Ovary (tissue), 7 donors: ENCODE measurements at regions not wholly inside any gene's neighbourhood (a gene's known extent, or its start where the extent isn't known, plus 50 kb on each side); places are given as distances from the start of the nearest gene placed in this dataset.

ENCODE experiments used
- DNase-seq, 5 donors: peaks; one replicate each; pipeline ENCODE4 v3.0.0-alpha.2; 2019 to 2020
- H3K27ac ChIP-seq, 2 donors: fragments of 200-600 bp; one replicate each; pipeline versions ENCODE4 v1.5.1 to v1.8.0; 2019 to 2022
- H3K27me3 ChIP-seq: fragments of 200-600 bp; one replicate; pipeline ENCODE4 v1.8.0; 2022
- H3K36me3 ChIP-seq: fragments of 200-600 bp; sonication (generic); one replicate; pipeline ENCODE4 v1.5.1; 2019
- H3K4me1 ChIP-seq: one replicate; pipeline ENCODE4 v1.8.1; 2013; ENCODE audit warnings: mild to moderate bottlenecking, moderate library complexity; ENCODE audit not compliant: insufficient read depth
- H3K4me3 ChIP-seq: fragments of 200-600 bp; sonication (generic); one replicate; pipeline ENCODE4 v1.5.1; 2017
- H3K9me3 ChIP-seq, 2 donors: fragments of 200-600 bp in 1 of 2; sonication (generic) in 1 of 2; one replicate each; pipeline versions ENCODE4 v1.5.1 to v1.8.1; 2013 to 2019; ENCODE audit warnings: mild to moderate bottlenecking in 1 of 2, moderate library complexity in 1 of 2
- EP300 ChIP-seq: sonication (generic); formaldehyde crosslinking; IDR thresholded peaks from one replicate; pipeline ENCODE4 v1.6.1; 2017; ENCODE audit warnings: antibody characterized with exemption
- POLR2A ChIP-seq: fragments of 450-650 bp; IDR thresholded peaks from one replicate; pipeline ENCODE4 v1.6.1; 2017; ENCODE audit warnings: antibody characterized with exemption, mild to moderate bottlenecking, moderate library complexity
- WGBS, 3 donors: extraction: QIAGEN DNeasy Blood & Tissue Kit in 1 of 3; methylation state at CpG; one replicate each; pipeline versions ENCODE4 v1.1.5 to v1.1.7; 2013 to 2017; 5-methylcytosine and 5-hydroxymethylcytosine counted together
- intact Hi-C, 4 donors: fragments of 100-400 bp; cut with DNase I; formaldehyde crosslinking; loops; one replicate each; pipeline versions ENCODE4 v1.11.0 to v1.15.1; 2022 to 2023
- TF ChIP-seq, protein P1 (sequence below), 3 donors: fragments of 450-650 bp in 2 of 3; fragments of 200-600 bp in 1 of 3; IDR thresholded peaks; one replicate each; pipeline versions ENCODE4 v1.5.1 to v1.8.0; 2016 to 2022; ENCODE audit warnings: antibody characterized with exemption in 3 of 3, mild to moderate bottlenecking in 1 of 3
- donor health status: DM: no; HTN: no; CAD: no; lungs with moderate emphysema.
- donor health status: DM: no; HTN: no; CAD: no.
- donor health status: Bipolar disorder and iron deficiency.
- donor health status: DM: no; HTN: no; CAD: no.
- donor health status: DM: yes; HTN: yes; CAD: no.

DNA sequence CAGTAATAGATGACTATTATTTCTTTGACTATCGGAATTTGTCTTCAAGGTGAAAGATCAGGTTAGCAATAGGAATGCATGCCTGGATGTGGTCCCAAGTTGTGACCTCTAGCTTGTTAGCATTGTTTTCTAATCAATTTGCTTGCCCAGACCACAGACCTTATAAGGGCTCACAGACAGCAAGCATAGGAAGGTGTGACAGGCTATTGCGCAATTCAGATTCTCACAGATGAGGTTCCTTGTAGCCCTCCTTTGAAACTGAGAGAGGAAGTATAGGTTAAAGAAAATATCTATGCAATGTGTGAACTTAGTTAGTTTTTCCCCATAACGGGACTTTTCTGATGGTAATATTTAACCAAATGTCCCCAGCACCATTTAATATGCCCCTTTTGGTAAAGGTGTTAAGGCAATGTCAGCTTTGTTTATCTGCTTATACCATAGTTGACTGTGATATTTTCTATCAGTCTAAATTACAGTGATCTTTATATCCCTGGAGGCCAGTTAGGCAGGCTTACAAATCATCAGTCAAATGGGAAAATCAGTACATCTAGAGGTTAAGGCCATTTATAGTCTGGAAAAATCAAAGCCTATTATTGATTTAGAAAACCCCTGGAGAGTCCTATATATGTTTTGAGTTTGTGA is 168.1 kb upstream of the MBNL1 start:
- Histone ChIP-seq H3K27me3 (no peaks in the 10 kb centered on the region), H3K9me3 (no peaks in the 10 kb centered on the region), H3K36me3 (no peaks in the 10 kb centered on the region), H3K4me3 (no peak overlapping the region), H3K27ac (no peak overlapping the region), H3K4me1 (no peaks in the 10 kb centered on the region)
- TF ChIP-seq, protein P1, sequence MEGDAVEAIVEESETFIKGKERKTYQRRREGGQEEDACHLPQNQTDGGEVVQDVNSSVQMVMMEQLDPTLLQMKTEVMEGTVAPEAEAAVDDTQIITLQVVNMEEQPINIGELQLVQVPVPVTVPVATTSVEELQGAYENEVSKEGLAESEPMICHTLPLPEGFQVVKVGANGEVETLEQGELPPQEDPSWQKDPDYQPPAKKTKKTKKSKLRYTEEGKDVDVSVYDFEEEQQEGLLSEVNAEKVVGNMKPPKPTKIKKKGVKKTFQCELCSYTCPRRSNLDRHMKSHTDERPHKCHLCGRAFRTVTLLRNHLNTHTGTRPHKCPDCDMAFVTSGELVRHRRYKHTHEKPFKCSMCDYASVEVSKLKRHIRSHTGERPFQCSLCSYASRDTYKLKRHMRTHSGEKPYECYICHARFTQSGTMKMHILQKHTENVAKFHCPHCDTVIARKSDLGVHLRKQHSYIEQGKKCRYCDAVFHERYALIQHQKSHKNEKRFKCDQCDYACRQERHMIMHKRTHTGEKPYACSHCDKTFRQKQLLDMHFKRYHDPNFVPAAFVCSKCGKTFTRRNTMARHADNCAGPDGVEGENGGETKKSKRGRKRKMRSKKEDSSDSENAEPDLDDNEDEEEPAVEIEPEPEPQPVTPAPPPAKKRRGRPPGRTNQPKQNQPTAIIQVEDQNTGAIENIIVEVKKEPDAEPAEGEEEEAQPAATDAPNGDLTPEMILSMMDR (IDR thresholded peaks at IDR 0.05): no peak
- intact Hi-C loops: no loop called here
- WGBS, 3 donors: 87 to 94% (median 90%) methylated on average over 3 of the region's 3 CpGs
- DNase-seq: no peak

DNA sequence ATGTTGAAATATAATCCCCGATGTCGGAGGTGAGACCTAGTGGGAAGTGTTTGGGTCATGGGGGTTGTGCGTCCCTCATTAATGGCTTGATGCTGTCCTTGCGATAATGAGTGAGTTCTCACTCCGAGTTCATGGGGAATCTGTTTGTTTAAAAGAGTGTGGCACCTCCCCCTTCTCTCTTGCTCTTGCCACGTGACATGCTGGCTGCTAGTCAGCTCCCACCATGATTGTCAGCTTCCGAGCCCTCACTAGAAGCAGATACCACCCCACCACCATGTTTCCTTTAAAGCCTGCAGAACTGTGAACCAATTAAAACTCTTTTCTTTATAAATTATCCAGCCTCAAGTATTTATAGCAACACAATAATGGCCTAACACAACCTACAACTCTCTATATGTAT is 166.3 kb upstream of the MBNL1 start:
- H3K9me3 ChIP-seq: no peaks in the 10 kb centered on the region
- H3K36me3 ChIP-seq: no peaks in the 10 kb centered on the region
- H3K4me1 ChIP-seq: no peaks in the 10 kb centered on the region
- TF ChIP-seq EP300: no peak
- TF ChIP-seq, protein P1 (IDR thresholded peaks at IDR 0.05): no peak
- no peak for TF ChIP-seq POLR2A
- DNase-seq: no peak
- 84 to 86% (median 84%) methylated on average over 7 of the region's 7 CpGs for WGBS, 3 donors
- H3K27me3 ChIP-seq: no peaks in the 10 kb centered on the region
- H3K4me3 ChIP-seq: no peak overlapping the region
- intact Hi-C loops: no loop called here
- no peak overlapping the region for H3K27ac ChIP-seq

DNA sequence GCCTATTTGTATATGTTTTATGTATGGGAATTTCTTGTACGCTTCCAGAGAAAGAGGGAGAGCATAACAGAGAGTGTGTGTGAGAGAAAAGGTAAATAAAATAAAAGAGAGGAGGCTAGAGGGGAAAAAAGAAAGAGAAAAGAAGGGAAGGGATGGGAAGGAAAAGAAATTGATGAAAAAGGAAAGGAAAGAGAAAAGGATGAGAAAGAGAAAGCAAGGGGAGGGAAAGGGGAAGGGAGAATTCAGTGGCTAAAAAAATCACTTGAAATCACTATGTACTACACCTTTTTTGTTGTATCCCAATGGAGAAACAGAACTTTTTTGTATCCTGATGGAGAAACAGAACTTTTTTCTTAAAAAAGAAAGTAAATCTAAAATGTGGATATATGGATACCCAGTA is 165.5 kb upstream of the MBNL1 start:
- no peak overlapping the region for H3K4me3 ChIP-seq
- TF ChIP-seq, protein P1 (IDR thresholded peaks at IDR 0.05): no peak
- TF ChIP-seq POLR2A (no peak), EP300 (no peak)

DNA sequence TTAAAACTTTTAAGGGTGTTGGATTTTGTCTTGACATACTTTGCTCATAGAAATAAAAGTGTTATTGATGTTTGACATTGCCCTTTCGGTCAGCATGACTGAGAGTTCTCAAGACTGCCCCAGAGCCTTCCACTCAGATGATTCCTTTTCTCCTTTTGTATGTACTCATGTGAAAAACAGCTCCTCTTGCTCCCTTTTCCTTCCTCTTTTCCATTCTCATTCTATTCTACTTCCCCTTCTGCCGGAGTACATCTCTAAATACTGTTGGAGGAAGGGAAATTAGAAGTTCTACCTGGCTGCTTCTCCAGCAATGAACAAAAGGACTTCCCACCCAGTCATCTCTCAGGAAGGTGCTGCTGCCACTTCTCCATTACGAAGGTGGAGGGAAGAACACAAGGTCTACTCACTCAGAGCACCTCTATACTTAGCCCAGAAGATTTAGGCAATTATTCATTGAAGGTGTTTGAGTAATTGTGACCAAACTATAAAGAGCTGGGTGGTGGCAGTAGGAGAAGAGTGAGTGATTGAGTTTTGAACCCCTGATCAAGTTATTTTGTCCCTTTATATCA is 163.8 kb upstream of the MBNL1 start:
- no peaks in the 10 kb centered on the region for H3K36me3 ChIP-seq
- no peaks in the 10 kb centered on the region for H3K4me1 ChIP-seq
- WGBS, 3 donors: 85 to 96% (median 90%) methylated on average over 3 of the region's 3 CpGs
- TF ChIP-seq, protein P1 (IDR thresholded peaks at IDR 0.05): no peak
- TF ChIP-seq EP300 (no peak), POLR2A (no peak)
- intact Hi-C loops: no loop called here
- H3K27me3 ChIP-seq: no peaks in the 10 kb centered on the region
- no peak overlapping the region for H3K4me3 ChIP-seq
- no peaks in the 10 kb centered on the region for H3K9me3 ChIP-seq
- no peak for DNase-seq
- no peak overlapping the region for H3K27ac ChIP-seq

More for the DNA sequence above, 165.5 kb upstream of the MBNL1 start:
- H3K27ac ChIP-seq: no peak overlapping the region
- 95 to 98% (median 95%) methylated on average over 1 of the region's 1 CpG for WGBS, 3 donors
- no peak for DNase-seq
- intact Hi-C loops: no loop called here
- no peaks in the 10 kb centered on the region for H3K4me1 ChIP-seq
- H3K9me3 ChIP-seq: no peaks in the 10 kb centered on the region
- H3K36me3 ChIP-seq: no peaks in the 10 kb centered on the region
- H3K27me3 ChIP-seq: no peaks in the 10 kb centered on the region
